HCT116 (cell line): ENCODE measurements at regions not wholly inside any gene's neighbourhood (a gene's known extent, or its start where the extent isn't known, plus 50 kb on each side); places are given as distances from the start of the nearest gene placed in this dataset.

Experiments
- ATAC-seq: fragments of 200-7000 bp; cut with Tn5 transposase; 2 replicates; pipeline ENCODE4 v1.9.1; 2020; ENCODE audit warnings: mild to moderate bottlenecking, moderate library complexity
- BruUV-seq: library from RNA; stranded (reverse); fragments of 400-500 nt; replicated peaks from 2 replicates; lab custom pipeline; 2021; lab: Mats Ljungman, UMichigan
- CTCF ChIA-PET: fragments of 300-600 bp; sonication (Branson Sonifier 250); formaldehyde crosslinking; loops from one replicate; lab custom pipeline; 2021; ENCODE audit warnings: antibody characterized with exemption; lab: Charles Lee
- POLR2A ChIA-PET: fragments of 300-600, 350-600 bp; sonication (Branson Sonifier 250); formaldehyde crosslinking; loops from one replicate; lab custom pipeline; 2021; ENCODE audit warnings: antibody characterized with exemption; lab: Charles Lee
- RAD21 ChIA-PET, 2 experiments: fragments of 300-600 bp; sonication (Branson Sonifier 250); formaldehyde crosslinking; loops; one replicate each; lab custom pipeline; 2023; ENCODE audit warnings: low total read pairs in 2 of 2; ENCODE audit not compliant: uncharacterized antibody in 2 of 2, unreplicated experiment in 2 of 2, low non-redundant PET in 1 of 2; lab: Charles Lee
- DNase-seq: peaks from one replicate; pipeline ENCODE4 v3.0.0-alpha.2; 2010; ENCODE audit warnings: low read depth, low spot score
- H2AFZ ChIP-seq: fragments of 200-600 bp; shearing (Covaris generic), sonication (generic); 2 replicates; pipeline ENCODE4 v1.6.1; 2017; ENCODE audit warnings: low read depth, mixed run types, mixed read lengths, antibody characterized with exemption, low read length; ENCODE audit not compliant: poor library complexity, severe bottlenecking
- H3K27ac ChIP-seq: 2 replicates; pipeline ENCODE4 v1.5.1; 2012; ENCODE audit warnings: low read depth, low read length
- H3K27me3 ChIP-seq: fragments of 200-600 bp; sonication (generic); 2 replicates; pipeline ENCODE4 v1.6.1; 2016; ENCODE audit warnings: mixed run types, low read length, mixed read lengths; ENCODE audit not compliant: insufficient read depth
- H3K36me3 ChIP-seq, 2 experiments: fragments of 200-500 bp in 1 of 2; fragments of 200-600 bp in 1 of 2; sonication (Bioruptor generic) in 1 of 2; sonication (generic) in 1 of 2; 2 replicates each; pipeline versions ENCODE4 v1.5.1 to v1.6.1; 2014 to 2016; ENCODE audit warnings: low read length in 2 of 2, inconsistent platforms in 1 of 2, mixed read lengths in 1 of 2, mixed run types in 1 of 2; ENCODE audit not compliant: insufficient read depth in 2 of 2, control insufficient read depth in 1 of 2
- H3K4me1 ChIP-seq, 2 experiments: fragments of 200-600 bp in 1 of 2; sonication (generic) in 1 of 2; 2 replicates each; pipeline versions ENCODE4 v1.5.1 to v1.6.1; 2012 to 2017; ENCODE audit warnings: low read length in 2 of 2, inconsistent platforms in 1 of 2, mild to moderate bottlenecking in 1 of 2, mixed read lengths in 1 of 2, mixed run types in 1 of 2, moderate library complexity in 1 of 2; ENCODE audit not compliant: insufficient read depth in 2 of 2, control insufficient read depth in 1 of 2
- H3K4me2 ChIP-seq: fragments of 200-600 bp; sonication (generic); 2 replicates; pipeline ENCODE4 v1.6.1; 2017; ENCODE audit warnings: mixed run types, low read length, mixed read lengths
- H3K4me3 ChIP-seq, 2 experiments: fragments of 200-600 bp in 1 of 2; sonication (generic) in 1 of 2; replicated peaks in 1 of 2; 2 replicates each; pipeline ENCODE4 v1.5.1; 2011 to 2016; ENCODE audit warnings: low read length in 2 of 2, control low read depth in 1 of 2, low read depth in 1 of 2, mild to moderate bottlenecking in 1 of 2, mixed read lengths in 1 of 2, mixed run types in 1 of 2
- H3K79me2 ChIP-seq: fragments of 200-600 bp; sonication (generic); 2 replicates; pipeline ENCODE4 v1.6.1; 2017; ENCODE audit warnings: mild to moderate bottlenecking, mixed run types, low read length, moderate library complexity, mixed read lengths; ENCODE audit not compliant: insufficient read depth
- H3K9ac ChIP-seq: fragments of 200-600 bp; sonication (generic); 2 replicates; pipeline ENCODE4 v1.6.1; 2016; ENCODE audit warnings: low read length, mixed read lengths
- H3K9me2 ChIP-seq: fragments of 200-600 bp; sonication (generic), shearing (Covaris generic); 2 replicates; pipeline ENCODE4 v1.6.1; 2017; ENCODE audit warnings: mixed run types, mild to moderate bottlenecking, moderate library complexity; ENCODE audit not compliant: insufficient read depth
- H3K9me3 ChIP-seq, 2 experiments: fragments of 200-500 bp in 1 of 2; fragments of 200-600 bp in 1 of 2; sonication (Bioruptor generic) in 1 of 2; sonication (generic) in 1 of 2; 2 replicates each; pipeline ENCODE4 v1.6.1; 2014 to 2017; ENCODE audit warnings: low read length in 2 of 2, mixed read lengths in 2 of 2, inconsistent platforms in 1 of 2, low read depth in 1 of 2, mild to moderate bottlenecking in 1 of 2, mixed run types in 1 of 2, moderate library complexity in 1 of 2; ENCODE audit not compliant: control insufficient read depth in 1 of 2, insufficient read depth in 1 of 2
- H4K20me1 ChIP-seq: fragments of 200-600 bp; sonication (generic), shearing (Covaris generic); 2 replicates; pipeline ENCODE4 v1.6.1; 2017; ENCODE audit warnings: mixed run types, mild to moderate bottlenecking, moderate library complexity; ENCODE audit not compliant: insufficient read depth
- CBX3 ChIP-seq: IDR thresholded peaks from 2 replicates; pipeline ENCODE4 v1.6.1; 2012; ENCODE audit warnings: low read depth
- CEBPB ChIP-seq: IDR thresholded peaks from 2 replicates; pipeline ENCODE4 v1.6.1; 2012; ENCODE audit warnings: low read depth
- EGR1 ChIP-seq: IDR thresholded peaks from 2 replicates; pipeline ENCODE4 v1.6.1; 2012; ENCODE audit warnings: low read depth
- EZH2 ChIP-seq: fragments of 200-600 bp; sonication (generic); IDR thresholded peaks from 2 replicates; pipeline ENCODE4 v1.6.1; 2017; ENCODE audit warnings: antibody characterized with exemption, mixed run types
- FOSL1 ChIP-seq: IDR thresholded peaks from 2 replicates; pipeline ENCODE4 v1.6.1; 2012; ENCODE audit warnings: low read depth
- JUND ChIP-seq: IDR thresholded peaks from 2 replicates; pipeline ENCODE4 v1.6.1; 2012
- POLR2A ChIP-seq: IDR thresholded peaks from 2 replicates; pipeline ENCODE4 v1.7.0; 2011; ENCODE audit warnings: borderline replicate concordance; ENCODE audit not compliant: insufficient read depth, insufficient read length; ENCODE audit errors: extremely low read depth
- POLR2AphosphoS5 ChIP-seq: IDR thresholded peaks from 2 replicates; pipeline ENCODE4 v1.6.1; 2011; ENCODE audit warnings: mild to moderate bottlenecking, low read depth, low read length, moderate library complexity
- RAD21 ChIP-seq: IDR thresholded peaks from 2 replicates; pipeline ENCODE4 v1.6.1; 2012; ENCODE audit warnings: low read depth, mild to moderate bottlenecking
- SIN3A ChIP-seq: IDR thresholded peaks from 2 replicates; pipeline ENCODE4 v1.6.1; 2012; ENCODE audit warnings: low read depth
- SP1 ChIP-seq: IDR thresholded peaks from 2 replicates; pipeline ENCODE4 v1.6.1; 2012; ENCODE audit warnings: low read depth
- SRF ChIP-seq: IDR thresholded peaks from 2 replicates; pipeline ENCODE4 v1.6.1; 2012; ENCODE audit warnings: low read depth
- TCF7L2 ChIP-seq: IDR thresholded peaks from 2 replicates; pipeline ENCODE4 v1.7.0; 2011; ENCODE audit warnings: borderline replicate concordance, inconsistent platforms; ENCODE audit not compliant: insufficient read depth, insufficient read length; ENCODE audit errors: extremely low read depth
- intact Hi-C: fragments of 100-400 bp; cut with micrococcal nuclease; formaldehyde crosslinking; loops from 2 replicates; pipeline ENCODE4 v1.10.0; 2022
- TF ChIP-seq, protein P1 (sequence below), 3 experiments: fragments of 200-600 bp in 1 of 3; sonication (generic) in 1 of 3; IDR thresholded peaks in 2 of 3; conservative IDR thresholded peaks in 1 of 3; 2 replicates each; pipeline ENCODE4 v1.5.1; 2012 to 2017; ENCODE audit warnings: low read depth in 2 of 3, low read length in 2 of 3, antibody characterized with exemption in 1 of 3, borderline replicate concordance in 1 of 3, control low read depth in 1 of 3, mild to moderate bottlenecking in 1 of 3, mixed read lengths in 1 of 3, mixed run types in 1 of 3, moderate library complexity in 1 of 3; ENCODE audit not compliant: insufficient read depth in 1 of 3
- TF ChIP-seq, protein P2 (sequence below): IDR thresholded peaks from 2 replicates; pipeline ENCODE4 v1.6.1; 2012

DNA sequence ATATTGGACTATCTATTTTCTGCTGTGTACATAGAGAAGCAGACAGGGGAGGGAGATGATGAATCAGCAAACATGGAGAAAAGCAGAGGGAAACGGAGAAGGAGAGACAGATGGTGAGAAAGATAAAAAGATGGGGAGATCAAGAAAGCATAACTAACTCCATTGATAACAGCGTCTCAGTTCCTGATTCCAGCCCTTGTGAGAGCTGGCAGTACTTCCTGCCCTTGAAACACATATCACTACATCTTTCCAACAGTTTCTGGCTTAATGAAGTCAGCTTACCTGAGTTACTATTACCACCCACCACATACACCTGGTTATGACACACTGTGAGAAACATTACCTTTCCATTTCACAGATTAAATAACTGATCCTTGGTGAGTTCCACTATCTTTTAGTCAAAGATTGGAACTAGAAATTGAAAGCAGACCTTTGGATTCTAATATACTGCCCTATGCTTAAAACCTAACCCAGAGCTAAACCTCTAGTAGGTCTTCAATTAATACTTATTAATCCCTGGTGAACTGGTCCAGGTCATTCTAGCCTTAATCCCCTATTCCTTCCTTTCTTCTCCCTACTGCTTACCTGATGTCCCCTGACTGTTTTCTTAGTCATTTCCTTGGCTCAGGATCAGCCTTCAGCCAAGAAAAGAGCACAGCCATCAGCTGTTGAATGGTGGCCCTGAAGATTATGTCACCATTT, 346.6 kb upstream of the CCL2 start:
- POLR2A ChIA-PET, result no interaction called here
- no peak for DNase-seq
- no peak overlapping the region for H3K4me3 ChIP-seq
- no peak overlapping the region for H3K27ac ChIP-seq
- no peak overlapping the region for H3K9ac ChIP-seq
- no peaks in the 10 kb centered on the region for H3K79me2 ChIP-seq
- no peak overlapping the region for H2AFZ ChIP-seq
- intact Hi-C loops, result no loop called here
- H3K9me2 ChIP-seq, result no peaks in the 10 kb centered on the region
- H3K4me1 ChIP-seq, result no peaks in the 10 kb centered on the region
- BruUV-seq, result no TSS peak
- no peak for TF ChIP-seq SP1
- no peak for TF ChIP-seq FOSL1
- TF ChIP-seq CEBPB, result no peak
- TF ChIP-seq, protein P1, sequence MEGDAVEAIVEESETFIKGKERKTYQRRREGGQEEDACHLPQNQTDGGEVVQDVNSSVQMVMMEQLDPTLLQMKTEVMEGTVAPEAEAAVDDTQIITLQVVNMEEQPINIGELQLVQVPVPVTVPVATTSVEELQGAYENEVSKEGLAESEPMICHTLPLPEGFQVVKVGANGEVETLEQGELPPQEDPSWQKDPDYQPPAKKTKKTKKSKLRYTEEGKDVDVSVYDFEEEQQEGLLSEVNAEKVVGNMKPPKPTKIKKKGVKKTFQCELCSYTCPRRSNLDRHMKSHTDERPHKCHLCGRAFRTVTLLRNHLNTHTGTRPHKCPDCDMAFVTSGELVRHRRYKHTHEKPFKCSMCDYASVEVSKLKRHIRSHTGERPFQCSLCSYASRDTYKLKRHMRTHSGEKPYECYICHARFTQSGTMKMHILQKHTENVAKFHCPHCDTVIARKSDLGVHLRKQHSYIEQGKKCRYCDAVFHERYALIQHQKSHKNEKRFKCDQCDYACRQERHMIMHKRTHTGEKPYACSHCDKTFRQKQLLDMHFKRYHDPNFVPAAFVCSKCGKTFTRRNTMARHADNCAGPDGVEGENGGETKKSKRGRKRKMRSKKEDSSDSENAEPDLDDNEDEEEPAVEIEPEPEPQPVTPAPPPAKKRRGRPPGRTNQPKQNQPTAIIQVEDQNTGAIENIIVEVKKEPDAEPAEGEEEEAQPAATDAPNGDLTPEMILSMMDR (IDR thresholded peaks at IDR 0.05 in 2 of 3, conservative IDR thresholded peaks at IDR 0.05 in 1 of 3; ENCODE audit: borderline replicate concordance in 1 of 3, insufficient read depth in 1 of 3, low read depth in 2 of 3, low read length in 2 of 3), result no peak
- no peak for TF ChIP-seq CBX3
- no peak for TF ChIP-seq EGR1
- no peak for TF ChIP-seq SIN3A
- TF ChIP-seq SRF, result no peak
- TF ChIP-seq POLR2AphosphoS5, result no peak
- TF ChIP-seq RAD21, result no peak
- no peak for TF ChIP-seq JUND
- no peak for TF ChIP-seq EZH2
- TF ChIP-seq TCF7L2, result no peak
- no peak for TF ChIP-seq POLR2A
- TF ChIP-seq, protein P2, sequence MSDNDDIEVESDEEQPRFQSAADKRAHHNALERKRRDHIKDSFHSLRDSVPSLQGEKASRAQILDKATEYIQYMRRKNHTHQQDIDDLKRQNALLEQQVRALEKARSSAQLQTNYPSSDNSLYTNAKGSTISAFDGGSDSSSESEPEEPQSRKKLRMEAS, result no peak
- TF ChIP-seq, all 23 proteins: peak for 0
- no peaks in the 10 kb centered on the region for H3K36me3 ChIP-seq
- H3K9me3 ChIP-seq, result peaks cover 0 to 28% of the 10 kb centered on the region in 2 experiments; a peak in 1 of 4 replicates
- no peak for ATAC-seq
- H3K4me2 ChIP-seq, result no peak overlapping the region
- no peaks in the 10 kb centered on the region for H3K27me3 ChIP-seq
- CTCF ChIA-PET, result no interaction called here
- RAD21 ChIA-PET, result no interaction called here
- no peaks in the 10 kb centered on the region for H4K20me1 ChIP-seq
